Stimulated activated CD4-positive, alpha-beta T cell treated with anti-CD3 and anti-CD28 coated beads, Interleukin-1b, Interleukin-23, amount 100 ng/mL, for 1 hour (primary cell): ENCODE measurements at regions not wholly inside any gene's neighbourhood (a gene's known extent, or its start where the extent isn't known, plus 50 kb on each side); places are given as distances from the start of the nearest gene placed in this dataset.

Experiments
- DNase-seq, 2 donors: peaks; one replicate each; pipeline ENCODE4 v3.0.0-alpha.2; 2020; ENCODE audit warnings: low read depth in 2 of 2

- DNase-seq, result no peak
These were observed 339.9 kb upstream of the RGMA start for GRCh38 chr15:93428807-93429351.

GRCh38 chr15:93428150-93428549 lies 339.1 kb upstream of the RGMA start:
- no peak for DNase-seq

- no peak for DNase-seq
These were observed 335.1 kb upstream of the RGMA start for GRCh38 chr15:93424131-93424530.

GRCh38 chr15:93422476-93422875 lies 333.5 kb upstream of the RGMA start:
- no peak for DNase-seq

GRCh38 chr15:93420477-93420876 lies 331.5 kb upstream of the RGMA start:
- DNase-seq, result no peak

- no peak for DNase-seq
These were observed 331.0 kb upstream of the RGMA start for GRCh38 chr15:93420050-93420452.

GRCh38 chr15:93418566-93418965 lies 329.6 kb upstream of the RGMA start:
- DNase-seq, result no peak

- DNase-seq, result no peak
These were observed 328.6 kb upstream of the RGMA start for GRCh38 chr15:93417631-93418030.

- DNase-seq, result no peak
These were observed 328.1 kb upstream of the RGMA start for GRCh38 chr15:93417156-93417555.

GRCh38 chr15:93415576-93415975 lies 326.6 kb upstream of the RGMA start:
- DNase-seq, result no peak

GRCh38 chr15:93414576-93415231 lies 325.7 kb upstream of the RGMA start:
- no peak for DNase-seq

- DNase-seq, result no peak
These were observed 324.7 kb upstream of the RGMA start for GRCh38 chr15:93413745-93414144.

GRCh38 chr15:93399121-93399520 lies 310.1 kb upstream of the RGMA start:
- DNase-seq, result no peak

GRCh38 chr15:93389211-93389610 lies 300.2 kb upstream of the RGMA start:
- DNase-seq, result no peak

GRCh38 chr15:93384886-93385285 lies 295.9 kb upstream of the RGMA start:
- DNase-seq, result no peak

GRCh38 chr15:93382200-93382820 lies 293.3 kb upstream of the RGMA start:
- DNase-seq, result no peak

GRCh38 chr15:93378558-93378957 lies 289.5 kb upstream of the RGMA start:
- DNase-seq, result no peak

- no peak for DNase-seq
These were observed 283.8 kb upstream of the RGMA start for GRCh38 chr15:93372865-93373223.

- DNase-seq, result no peak
These were observed 283.3 kb upstream of the RGMA start for GRCh38 chr15:93372208-93372864.

- no peak for DNase-seq
These were observed 277.5 kb upstream of the RGMA start for GRCh38 chr15:93366387-93367100.

- no peak for DNase-seq
These were observed 273.8 kb upstream of the RGMA start for GRCh38 chr15:93362821-93363220.

- no peak for DNase-seq
These were observed 273.2 kb upstream of the RGMA start for GRCh38 chr15:93362203-93362602.
